ENCODE measurements at regions not wholly inside any gene's neighbourhood (a gene's known extent, or its start where the extent isn't known, plus 50 kb on each side); places are given as distances from the start of the nearest gene placed in this dataset.

GRCh38 chr20:6629564-6629963 lies 137.9 kb upstream of the BMP2 start:
- TF ChIP-seq CTCF (IDR thresholded peaks at IDR 0.05 in 8 of 11, conservative IDR thresholded peaks at IDR 0.05 in 3 of 11) (no peak), POLR2A (IDR thresholded peaks at IDR 0.05) (no peak), POLR2AphosphoS5 (IDR thresholded peaks at IDR 0.05) (no peak)

All from spleen (tissue), 7 donors.